SK-N-MC (cell line): ENCODE measurements at regions not wholly inside any gene's neighbourhood (a gene's known extent, or its start where the extent isn't known, plus 50 kb on each side); places are given as distances from the start of the nearest gene placed in this dataset.

Experiments
- EZH2 ChIP-seq: fragments of 200-600 bp; sonication (generic); IDR thresholded peaks from one replicate; pipeline ENCODE4 v1.6.1; 2017; ENCODE audit warnings: antibody characterized with exemption
- POLR2AphosphoS5 ChIP-seq: IDR thresholded peaks from 2 replicates; pipeline ENCODE4 v1.6.1; 2012; ENCODE audit warnings: mild to moderate bottlenecking, low read depth, low read length, borderline replicate concordance

- TF ChIP-seq EZH2 (no peak), POLR2AphosphoS5 (no peak)
Measured at GRCh38 chr11:45513821-45514340, 151.5 kb downstream of the CHST1 start.
